IMR-90 (cell line): ENCODE measurements at regions not wholly inside any gene's neighbourhood (a gene's known extent, or its start where the extent isn't known, plus 50 kb on each side); places are given as distances from the start of the nearest gene placed in this dataset.
"Not testable (repeated sequence)": the region's sequence is repeated elsewhere in the genome, so short reads cannot be mapped to it uniquely, and the experiment has no call there.

ENCODE experiments used
- BHLHE40 ChIP-seq: fragments of 150-350 bp; IDR thresholded peaks from 2 replicates; pipeline ENCODE4 v1.6.1; 2016; ENCODE audit warnings: mild to moderate bottlenecking, low read depth, low read length
- CEBPB ChIP-seq: IDR thresholded peaks from 2 replicates; pipeline ENCODE4 v1.6.1; 2012; ENCODE audit warnings: low read depth, low read length, improper control_type of control experiment
- CHD1 ChIP-seq: IDR thresholded peaks from 2 replicates; pipeline ENCODE4 v1.6.1; 2012; ENCODE audit warnings: low read depth, low read length, improper control_type of control experiment
- CTCF ChIP-seq: conservative IDR thresholded peaks from 2 replicates; pipeline ENCODE4 v1.5.1; 2012; ENCODE audit warnings: mild to moderate bottlenecking, low read depth, low read length, improper control_type of control experiment
- ELK1 ChIP-seq: fragments of 150-350 bp; IDR thresholded peaks from 2 replicates; pipeline ENCODE4 v1.6.1; 2016; ENCODE audit warnings: low read depth, mild to moderate bottlenecking, low read length, moderate library complexity, borderline replicate concordance
- FOS ChIP-seq: fragments of 150-350 bp; IDR thresholded peaks from 2 replicates; pipeline ENCODE4 v1.6.1; 2016; ENCODE audit warnings: low read depth, low read length
- MAFK ChIP-seq: IDR thresholded peaks from 2 replicates; pipeline ENCODE4 v1.6.1; 2012; ENCODE audit warnings: low read depth, low read length, improper control_type of control experiment
- MAZ ChIP-seq: IDR thresholded peaks from 2 replicates; pipeline ENCODE4 v1.6.1; 2012; ENCODE audit warnings: low read depth, mild to moderate bottlenecking, low read length, improper control_type of control experiment, moderate library complexity, borderline replicate concordance
- NFE2L2 ChIP-seq: fragments of 150-350 bp; IDR thresholded peaks from 2 replicates; pipeline ENCODE4 v1.6.1; 2016; ENCODE audit warnings: low read depth, mild to moderate bottlenecking, low read length
- POLR2A ChIP-seq: IDR thresholded peaks from 2 replicates; pipeline ENCODE4 v1.6.1; 2012; ENCODE audit warnings: mild to moderate bottlenecking, low read depth, low read length
- RAD21 ChIP-seq: IDR thresholded peaks from 2 replicates; pipeline ENCODE4 v1.6.1; 2012; ENCODE audit warnings: low read length, improper control_type of control experiment
- RCOR1 ChIP-seq: IDR thresholded peaks from 2 replicates; pipeline ENCODE4 v1.6.1; 2012; ENCODE audit warnings: mild to moderate bottlenecking, low read length, improper control_type of control experiment; ENCODE audit not compliant: insufficient replicate concordance
- RFX5 ChIP-seq: IDR thresholded peaks from 2 replicates; pipeline ENCODE4 v1.8.0; 2012; ENCODE audit warnings: low read depth, mild to moderate bottlenecking, low read length, moderate library complexity
- SMC3 ChIP-seq: fragments of 150-350 bp; IDR thresholded peaks from 2 replicates; pipeline ENCODE4 v1.6.1; 2016; ENCODE audit warnings: low read depth, mild to moderate bottlenecking, antibody characterized with exemption, low read length, moderate library complexity

- not testable (repeated sequence) for TF ChIP-seq CTCF, RFX5, POLR2A, RAD21, BHLHE40, RCOR1, MAZ, ELK1, MAFK, NFE2L2, CEBPB, CHD1, FOS, SMC3
Measured at GRCh38 chr11:67744231-67744630, 69.8 kb upstream of the ALDH3B2 start.
